WTC11 (cell line): ENCODE measurements at regions not wholly inside any gene's neighbourhood (a gene's known extent, or its start where the extent isn't known, plus 50 kb on each side); places are given as distances from the start of the nearest gene placed in this dataset.

Experiments
- FOXK1 ChIP-seq: sonication (generic); formaldehyde crosslinking; IDR thresholded peaks from 2 replicates; pipeline ENCODE4 v1.8.0; 2022; ENCODE audit warnings: mild to moderate bottlenecking, moderate library complexity, missing genetic modification reagents
- FOXP1 ChIP-seq: sonication (generic); formaldehyde crosslinking; IDR thresholded peaks from 2 replicates; pipeline ENCODE4 v1.8.0; 2022; ENCODE audit warnings: missing genetic modification reagents, mild to moderate bottlenecking, moderate library complexity, borderline replicate concordance
- NFATC4 ChIP-seq: fragments of 250-450 bp; sonication (Bioruptor Pico); IDR thresholded peaks from 2 replicates; pipeline ENCODE4 v1.9.0; 2021; ENCODE audit warnings: mild to moderate bottlenecking
- NR3C1 ChIP-seq: sonication (generic); formaldehyde crosslinking; conservative IDR thresholded peaks from 2 replicates; pipeline ENCODE4 v1.8.1; 2023; ENCODE audit warnings: low read depth, mild to moderate bottlenecking, missing genetic modification reagents
- ZNF121 ChIP-seq: sonication (generic); formaldehyde crosslinking; IDR thresholded peaks from 2 replicates; pipeline ENCODE4 v1.8.0; 2023; ENCODE audit warnings: missing genetic modification reagents
- ZNF423 ChIP-seq: fragments of 250-450 bp; sonication (Bioruptor Pico); IDR thresholded peaks from 2 replicates; pipeline ENCODE4 v2.1.2; 2022; ENCODE audit warnings: mild to moderate bottlenecking, moderate library complexity
- TF ChIP-seq, protein P1 (sequence below): fragments of 200-600 bp; IDR thresholded peaks from 2 replicates; pipeline ENCODE4 v1.8.0; 2022; ENCODE audit warnings: antibody characterized with exemption
- TF ChIP-seq, protein P2 (sequence below): sonication (generic); formaldehyde crosslinking; IDR thresholded peaks from 2 replicates; pipeline ENCODE4 v1.8.0; 2022; ENCODE audit warnings: mild to moderate bottlenecking, missing genetic modification reagents
- TF ChIP-seq, protein P3 (sequence below): sonication (generic); formaldehyde crosslinking; IDR thresholded peaks from 2 replicates; pipeline ENCODE4 v1.8.1; 2023; ENCODE audit warnings: mild to moderate bottlenecking, missing genetic modification reagents, moderate library complexity

DNA sequence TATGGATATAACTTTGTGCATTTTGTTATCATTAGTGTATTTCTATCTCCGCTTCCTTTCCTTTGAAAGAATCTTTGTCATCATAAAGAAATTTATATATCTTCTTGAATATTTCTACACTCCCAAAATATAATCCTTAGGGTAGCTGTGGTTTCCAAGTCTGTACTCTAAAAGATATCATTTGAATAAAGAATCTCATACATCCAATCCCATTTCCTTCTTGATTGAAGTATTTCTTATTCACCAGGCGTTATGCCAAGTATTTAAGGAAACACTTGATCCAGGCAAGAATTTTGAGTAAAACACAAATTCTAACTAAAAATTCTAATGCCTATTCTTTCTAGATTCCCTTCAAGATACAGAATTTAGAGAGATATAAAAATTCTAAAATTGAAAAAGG is 821.8 kb downstream of the GALC start:
- TF ChIP-seq FOXK1 (CRISPR knock-in tag) (no peak), NFATC4 (CRISPR knock-in tag) (no peak), NR3C1 (CRISPR knock-in tag) (no peak), ZNF423 (CRISPR knock-in tag) (no peak), ZNF121 (CRISPR knock-in tag) (no peak), FOXP1 (CRISPR knock-in tag) (no peak)
- TF ChIP-seq, protein P1, sequence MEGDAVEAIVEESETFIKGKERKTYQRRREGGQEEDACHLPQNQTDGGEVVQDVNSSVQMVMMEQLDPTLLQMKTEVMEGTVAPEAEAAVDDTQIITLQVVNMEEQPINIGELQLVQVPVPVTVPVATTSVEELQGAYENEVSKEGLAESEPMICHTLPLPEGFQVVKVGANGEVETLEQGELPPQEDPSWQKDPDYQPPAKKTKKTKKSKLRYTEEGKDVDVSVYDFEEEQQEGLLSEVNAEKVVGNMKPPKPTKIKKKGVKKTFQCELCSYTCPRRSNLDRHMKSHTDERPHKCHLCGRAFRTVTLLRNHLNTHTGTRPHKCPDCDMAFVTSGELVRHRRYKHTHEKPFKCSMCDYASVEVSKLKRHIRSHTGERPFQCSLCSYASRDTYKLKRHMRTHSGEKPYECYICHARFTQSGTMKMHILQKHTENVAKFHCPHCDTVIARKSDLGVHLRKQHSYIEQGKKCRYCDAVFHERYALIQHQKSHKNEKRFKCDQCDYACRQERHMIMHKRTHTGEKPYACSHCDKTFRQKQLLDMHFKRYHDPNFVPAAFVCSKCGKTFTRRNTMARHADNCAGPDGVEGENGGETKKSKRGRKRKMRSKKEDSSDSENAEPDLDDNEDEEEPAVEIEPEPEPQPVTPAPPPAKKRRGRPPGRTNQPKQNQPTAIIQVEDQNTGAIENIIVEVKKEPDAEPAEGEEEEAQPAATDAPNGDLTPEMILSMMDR = no peak
- TF ChIP-seq, protein P2, sequence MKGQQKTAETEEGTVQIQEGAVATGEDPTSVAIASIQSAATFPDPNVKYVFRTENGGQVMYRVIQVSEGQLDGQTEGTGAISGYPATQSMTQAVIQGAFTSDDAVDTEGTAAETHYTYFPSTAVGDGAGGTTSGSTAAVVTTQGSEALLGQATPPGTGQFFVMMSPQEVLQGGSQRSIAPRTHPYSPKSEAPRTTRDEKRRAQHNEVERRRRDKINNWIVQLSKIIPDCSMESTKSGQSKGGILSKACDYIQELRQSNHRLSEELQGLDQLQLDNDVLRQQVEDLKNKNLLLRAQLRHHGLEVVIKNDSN (CRISPR knock-in tag) = no peak
- TF ChIP-seq, protein P3, sequence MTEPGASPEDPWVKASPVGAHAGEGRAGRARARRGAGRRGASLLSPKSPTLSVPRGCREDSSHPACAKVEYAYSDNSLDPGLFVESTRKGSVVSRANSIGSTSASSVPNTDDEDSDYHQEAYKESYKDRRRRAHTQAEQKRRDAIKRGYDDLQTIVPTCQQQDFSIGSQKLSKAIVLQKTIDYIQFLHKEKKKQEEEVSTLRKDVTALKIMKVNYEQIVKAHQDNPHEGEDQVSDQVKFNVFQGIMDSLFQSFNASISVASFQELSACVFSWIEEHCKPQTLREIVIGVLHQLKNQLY (CRISPR knock-in tag) = no peak
